Activated T-helper 1 cell treated with anti-CD3 and anti-CD28 coated beads, Interleukin-12 subunit alpha, Interleukin-12 subunit beta, Interleukin-2, Interleukin-4 antibody, amounts not matched to agents 30 ng/mL and 10 ng/mL and 1 ng/mL, durations not matched to agents 14 hours and 24 hours and 36 hours (primary cell): ENCODE measurements at regions not wholly inside any gene's neighbourhood (a gene's known extent, or its start where the extent isn't known, plus 50 kb on each side); places are given as distances from the start of the nearest gene placed in this dataset.
"Not testable (repeated sequence)": the region's sequence is repeated elsewhere in the genome, so short reads cannot be mapped to it uniquely, and the experiment has no call there.

Experiments
- DNase-seq: peaks from one replicate; pipeline ENCODE4 v3.0.0; 2021; ENCODE audit warnings: low spot score
- H3K27ac Mint-ChIP-seq: one replicate; pipeline ENCODE4 v1.8.0; 2021; ENCODE audit warnings: mild to moderate bottlenecking, mixed read lengths
- H3K27me3 Mint-ChIP-seq: one replicate; pipeline ENCODE4 v1.8.0; 2022; ENCODE audit warnings: mild to moderate bottlenecking, moderate library complexity, mixed read lengths; ENCODE audit not compliant: insufficient read depth
- H3K36me3 Mint-ChIP-seq: one replicate; pipeline ENCODE4 v1.8.0; 2021; ENCODE audit warnings: low read depth, mixed read lengths
- H3K4me1 Mint-ChIP-seq: one replicate; pipeline ENCODE4 v1.8.0; 2021; ENCODE audit warnings: low read depth, mixed read lengths
- H3K4me3 Mint-ChIP-seq: one replicate; pipeline ENCODE4 v1.8.0; 2021; ENCODE audit warnings: mild to moderate bottlenecking, moderate library complexity, mixed read lengths
- H3K9me3 Mint-ChIP-seq: one replicate; pipeline ENCODE4 v1.8.0; 2021; ENCODE audit warnings: mixed read lengths
- intact Hi-C: fragments of 100-400 bp; cut with micrococcal nuclease; formaldehyde crosslinking; loops from one replicate; pipeline ENCODE4 v1.15.1; 2024

DNA sequence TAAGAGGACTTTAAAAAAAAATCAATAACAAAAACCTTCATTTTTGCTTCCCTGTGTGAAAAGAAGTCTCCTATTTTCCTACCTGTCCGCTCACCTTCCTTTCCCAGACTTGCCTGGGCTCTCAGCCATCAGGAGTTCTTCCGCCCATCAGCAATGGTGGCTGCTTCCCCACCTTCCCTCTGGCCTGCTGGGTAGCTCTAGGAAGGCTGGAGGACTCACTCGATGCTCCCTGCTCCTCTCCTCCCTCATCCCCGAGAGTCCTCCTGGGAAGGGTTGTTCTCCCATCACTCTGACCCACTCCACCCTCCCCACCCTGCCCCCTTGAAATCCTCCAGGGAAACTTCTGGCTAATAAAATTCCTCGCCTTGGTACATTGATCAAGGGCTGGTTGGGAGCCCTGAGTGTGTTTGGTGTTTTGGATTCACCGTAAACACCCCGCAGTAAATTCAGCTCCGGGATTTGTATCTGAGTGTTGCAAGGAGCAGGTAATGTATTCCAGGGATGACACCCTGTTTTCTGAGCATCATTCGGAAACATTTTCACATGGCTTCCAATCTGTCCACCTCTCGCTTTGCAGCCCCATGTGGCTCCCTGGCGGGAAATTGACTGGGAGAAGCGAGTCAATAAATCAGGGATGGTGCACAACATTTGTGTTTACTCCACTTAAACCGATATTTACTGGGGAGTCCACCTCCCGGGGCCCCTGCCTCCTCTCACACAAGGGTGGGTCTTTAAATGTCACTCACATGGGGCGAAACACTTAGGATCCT is 126.4 kb upstream of the SDK1 start:
- Mint-ChIP-seq H3K27me3 (peaks cover 11% of the 10 kb centered on the region), H3K27ac (no peak overlapping the region), H3K9me3 (peaks cover 15% of the 10 kb centered on the region), H3K36me3 (no peaks in the 10 kb centered on the region), H3K4me1 (no peaks in the 10 kb centered on the region), H3K4me3 (no peak overlapping the region)
- intact Hi-C loops: no loop called here
- DNase-seq: no peak

DNA sequence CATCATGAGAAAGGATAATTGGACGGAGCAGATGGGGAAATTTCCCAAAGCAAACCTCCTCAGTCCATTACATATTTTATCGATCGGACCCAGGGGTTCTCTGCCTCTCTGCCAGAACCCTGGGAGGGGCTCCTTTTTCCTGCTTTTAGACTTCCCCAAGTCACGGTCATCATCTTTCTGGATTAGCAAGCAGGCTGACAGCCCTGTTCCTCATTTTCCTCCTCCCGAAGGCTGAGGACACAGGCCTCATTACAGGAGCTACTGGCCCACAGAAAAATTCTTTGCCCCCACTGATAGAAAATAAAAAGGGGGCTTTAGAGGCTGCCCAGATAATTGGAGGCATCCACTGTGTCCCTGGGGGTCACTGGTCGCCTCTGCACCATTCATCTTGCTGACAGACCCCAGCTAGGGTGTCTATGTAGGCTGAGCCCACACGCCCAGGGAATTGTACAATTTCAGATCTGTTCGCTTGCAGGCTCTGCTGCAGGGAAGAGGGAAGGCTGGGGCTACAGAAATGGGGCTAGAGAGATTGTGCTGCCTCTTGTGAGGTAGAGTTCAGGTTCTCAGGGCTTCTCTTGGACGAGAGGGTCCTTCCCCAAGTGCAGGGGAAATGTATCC is 125.7 kb upstream of the SDK1 start:
- no peak for DNase-seq
- peaks cover 15% of the 10 kb centered on the region for H3K9me3 Mint-ChIP-seq
- H3K4me3 Mint-ChIP-seq: no peak overlapping the region
- no peaks in the 10 kb centered on the region for H3K36me3 Mint-ChIP-seq
- H3K27me3 Mint-ChIP-seq: peaks cover 11% of the 10 kb centered on the region
- no peak overlapping the region for H3K27ac Mint-ChIP-seq
- no peaks in the 10 kb centered on the region for H3K4me1 Mint-ChIP-seq
- intact Hi-C loops: no loop called here

DNA sequence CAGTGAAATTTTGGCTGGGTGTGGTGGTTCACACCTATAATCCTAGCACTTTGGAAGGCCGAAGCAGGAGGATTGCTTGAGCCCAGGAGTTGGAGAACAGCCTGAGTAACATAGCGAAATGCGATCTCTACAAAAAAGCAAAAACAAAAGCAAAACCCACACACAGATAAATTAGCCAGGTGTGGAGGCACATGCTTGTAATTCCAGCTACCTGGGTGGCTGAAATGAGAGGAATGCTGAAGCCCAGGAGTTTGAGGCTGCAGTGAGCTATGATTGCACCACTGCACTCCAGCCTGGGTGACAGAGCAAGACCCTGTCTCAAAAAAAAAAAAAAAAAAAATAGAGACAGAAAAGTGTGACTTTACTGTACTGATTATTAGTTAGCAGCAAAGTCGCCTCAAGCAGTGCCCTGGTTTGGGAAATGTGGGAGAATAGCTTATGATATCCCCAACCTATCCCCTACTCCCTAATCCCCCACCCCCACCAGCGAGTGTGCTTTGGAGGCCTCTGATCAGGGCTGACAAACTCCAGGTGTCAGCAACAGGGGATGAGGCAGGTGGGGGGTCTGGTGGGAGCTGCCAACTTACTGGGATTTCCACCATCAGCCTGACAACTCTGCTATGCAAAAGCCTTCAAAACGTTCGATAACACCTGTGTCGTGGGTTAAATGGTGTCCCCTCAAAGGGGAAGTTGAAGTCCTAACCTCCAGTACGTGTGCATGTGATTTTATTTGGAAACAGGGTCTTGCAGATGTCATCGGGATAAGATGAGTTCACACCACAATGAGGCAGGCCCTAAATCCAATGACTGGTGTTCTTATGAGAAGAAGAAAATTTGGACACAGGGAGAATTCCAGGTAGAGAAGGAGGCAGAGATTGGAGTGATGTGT is 124.7 kb upstream of the SDK1 start:
- Mint-ChIP-seq H3K4me3 (no peak overlapping the region), H3K27me3 (peaks cover 11% of the 10 kb centered on the region), H3K9me3 (peaks cover 15% of the 10 kb centered on the region), H3K27ac (no peak overlapping the region), H3K36me3 (no peaks in the 10 kb centered on the region), H3K4me1 (no peaks in the 10 kb centered on the region)
- intact Hi-C loops: no loop called here
- DNase-seq: no peak

DNA sequence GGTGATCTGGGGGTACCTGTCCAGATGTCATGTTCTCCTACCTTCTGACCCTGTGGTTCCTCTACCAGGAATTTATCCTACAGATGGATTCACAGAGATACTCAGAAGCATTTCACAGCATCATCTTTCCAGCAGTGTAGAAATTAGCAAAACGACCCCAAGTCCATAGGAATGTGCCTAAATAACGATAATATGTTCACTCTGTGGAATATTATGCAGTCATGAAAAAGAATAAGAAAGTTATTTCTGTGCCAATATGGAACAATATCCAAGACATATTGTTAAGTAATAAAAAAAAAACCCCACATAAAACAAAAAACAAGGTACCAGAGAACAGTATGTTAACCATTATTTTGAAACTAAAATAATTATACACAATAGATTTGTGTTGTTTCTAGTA is 123.8 kb upstream of the SDK1 start:
- no peak for DNase-seq
- Mint-ChIP-seq H3K4me1 (no peaks in the 10 kb centered on the region), H3K4me3 (no peak overlapping the region), H3K36me3 (no peaks in the 10 kb centered on the region), H3K27ac (no peak overlapping the region), H3K27me3 (peaks cover 11% of the 10 kb centered on the region), H3K9me3 (peaks cover 9% of the 10 kb centered on the region)
- intact Hi-C loops: no loop called here

DNA sequence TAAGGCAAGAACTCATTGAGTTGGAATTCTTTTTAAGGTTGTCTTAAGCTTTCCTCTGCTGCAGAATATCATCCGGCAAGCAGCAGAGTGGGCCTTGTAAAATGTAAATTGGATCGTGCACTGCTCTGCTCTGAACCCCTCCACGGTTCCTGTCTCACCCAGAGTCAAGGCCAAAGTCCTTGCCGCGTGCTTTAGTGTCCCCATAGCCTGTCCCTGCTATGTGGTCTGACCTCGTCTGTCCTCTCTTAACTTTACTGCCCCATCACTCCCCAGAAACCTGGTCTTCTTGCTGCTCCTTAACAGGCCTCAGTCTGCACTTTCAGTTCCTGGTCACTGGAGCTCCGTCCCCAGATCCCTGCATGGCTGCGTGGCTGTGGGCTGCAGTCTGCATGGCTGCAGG is 121.6 kb upstream of the SDK1 start:
- H3K4me3 Mint-ChIP-seq: no peak overlapping the region
- intact Hi-C loops: no loop called here
- peaks cover 5% of the 10 kb centered on the region for H3K27me3 Mint-ChIP-seq

DNA sequence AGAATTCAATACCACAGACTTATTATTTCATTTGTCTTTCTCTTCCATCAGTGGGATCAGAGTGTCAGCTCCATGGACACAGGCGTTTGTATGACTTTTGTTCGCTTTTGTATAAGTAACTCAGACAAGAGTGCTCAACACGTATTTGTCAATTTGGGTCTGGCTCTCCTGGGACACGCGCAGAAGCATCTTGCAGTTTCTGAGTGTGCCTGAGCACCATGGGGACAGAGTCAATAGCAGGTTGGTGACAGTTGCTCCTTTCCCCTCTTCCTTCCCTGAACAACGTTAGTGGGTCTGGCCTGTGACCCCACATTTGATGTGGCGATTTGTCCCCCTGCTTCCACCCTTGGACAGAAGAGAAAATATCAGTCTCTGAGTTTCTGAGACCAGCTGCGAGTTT is 120.4 kb upstream of the SDK1 start:
- Mint-ChIP-seq H3K27ac (no peak overlapping the region), H3K36me3 (no peaks in the 10 kb centered on the region), H3K9me3 (peaks cover 8% of the 10 kb centered on the region), H3K27me3 (peaks cover 5% of the 10 kb centered on the region), H3K4me1 (no peaks in the 10 kb centered on the region), H3K4me3 (no peak overlapping the region)
- intact Hi-C loops: no loop called here
- no peak for DNase-seq

More for the DNA sequence above, 121.6 kb upstream of the SDK1 start:
- H3K9me3 Mint-ChIP-seq: peaks cover 8% of the 10 kb centered on the region
- H3K27ac Mint-ChIP-seq: no peak overlapping the region
- no peaks in the 10 kb centered on the region for H3K4me1 Mint-ChIP-seq
- no peaks in the 10 kb centered on the region for H3K36me3 Mint-ChIP-seq
- DNase-seq: no peak

DNA sequence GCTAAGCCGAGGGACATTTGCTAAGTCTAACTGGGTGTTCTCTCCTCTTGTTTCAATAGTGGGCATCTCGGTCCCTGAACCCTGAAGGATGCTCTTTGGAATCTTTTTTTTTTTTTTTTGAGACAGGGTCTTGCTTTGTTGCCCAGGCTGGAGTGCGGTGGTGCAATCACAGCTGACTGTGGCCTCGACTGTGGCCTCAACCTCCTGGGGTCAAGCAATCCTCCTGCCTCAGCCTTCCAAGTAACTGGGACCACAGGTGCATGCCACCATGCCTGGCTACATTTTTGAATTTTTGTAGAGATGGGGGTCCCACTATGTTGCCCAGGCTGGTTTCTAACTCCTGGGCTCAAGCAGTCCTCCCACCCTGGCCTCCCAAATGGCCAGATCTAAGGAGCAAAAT is 119.0 kb upstream of the SDK1 start:
- DNase-seq, intact Hi-C loops, H3K27ac Mint-ChIP-seq, H3K36me3 Mint-ChIP-seq, H3K9me3 Mint-ChIP-seq, H3K27me3 Mint-ChIP-seq, H3K4me1 Mint-ChIP-seq, H3K4me3 Mint-ChIP-seq: not testable (repeated sequence)

DNA sequence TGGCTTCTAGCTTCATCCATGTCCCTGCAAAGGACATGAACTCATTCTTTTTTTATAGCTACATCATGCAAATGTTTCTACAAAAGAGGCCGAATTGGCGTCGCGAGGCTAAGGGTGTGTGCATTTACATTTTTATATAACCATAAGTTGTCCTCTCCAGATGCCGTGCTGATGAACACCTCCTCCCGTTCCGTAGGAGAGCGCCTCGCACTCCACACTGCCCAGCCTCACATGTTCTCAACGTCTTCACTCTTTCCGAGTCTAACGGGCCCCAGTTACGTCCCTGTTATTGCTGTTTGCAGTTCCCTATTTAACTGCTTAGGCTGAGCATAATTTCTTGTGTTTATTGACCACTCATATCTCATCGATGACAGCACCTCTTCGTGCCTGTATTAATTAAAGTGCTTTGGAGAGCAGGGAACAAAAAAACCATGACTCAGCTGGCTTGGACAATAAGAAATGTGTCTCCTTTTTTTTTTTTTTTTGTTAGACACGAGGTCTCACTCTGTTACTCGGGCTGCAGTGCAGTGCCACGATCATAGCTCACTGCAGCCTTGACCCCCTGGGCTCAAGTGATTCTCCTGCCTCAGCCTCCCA is 113.5 kb upstream of the SDK1 start:
- no peak for DNase-seq
- no peaks in the 10 kb centered on the region for H3K4me1 Mint-ChIP-seq
- no peaks in the 10 kb centered on the region for H3K36me3 Mint-ChIP-seq
- no peaks in the 10 kb centered on the region for H3K9me3 Mint-ChIP-seq
- H3K27me3 Mint-ChIP-seq: peaks cover 4% of the 10 kb centered on the region
- intact Hi-C loops: no loop called here
- H3K27ac Mint-ChIP-seq: no peak overlapping the region
- H3K4me3 Mint-ChIP-seq: no peak overlapping the region

DNA sequence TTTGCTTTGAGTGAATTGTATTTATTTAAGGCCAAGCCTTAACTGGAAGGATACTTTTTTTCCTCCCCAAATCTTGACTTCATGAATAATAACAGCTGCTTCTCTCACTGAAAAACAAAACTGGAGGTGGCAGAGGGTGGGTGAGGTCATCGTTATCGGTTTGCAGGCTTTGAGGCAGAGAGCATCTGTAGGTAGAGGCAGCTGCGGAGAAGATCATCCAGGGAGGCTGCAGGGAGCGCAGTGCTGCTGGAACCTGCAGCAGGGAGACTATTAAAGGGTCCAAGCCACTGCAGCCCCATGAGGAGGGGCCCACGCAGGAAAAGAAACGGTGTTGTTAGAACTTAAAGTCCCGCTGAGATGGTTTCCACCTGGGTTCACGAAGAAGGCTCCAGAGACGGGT is 112.1 kb upstream of the SDK1 start:
- Mint-ChIP-seq H3K36me3 (no peaks in the 10 kb centered on the region), H3K4me1 (no peaks in the 10 kb centered on the region), H3K27me3 (peaks cover 4% of the 10 kb centered on the region), H3K4me3 (no peak overlapping the region), H3K27ac (no peak overlapping the region), H3K9me3 (no peaks in the 10 kb centered on the region)
- no peak for DNase-seq
- intact Hi-C loops: no loop called here

DNA sequence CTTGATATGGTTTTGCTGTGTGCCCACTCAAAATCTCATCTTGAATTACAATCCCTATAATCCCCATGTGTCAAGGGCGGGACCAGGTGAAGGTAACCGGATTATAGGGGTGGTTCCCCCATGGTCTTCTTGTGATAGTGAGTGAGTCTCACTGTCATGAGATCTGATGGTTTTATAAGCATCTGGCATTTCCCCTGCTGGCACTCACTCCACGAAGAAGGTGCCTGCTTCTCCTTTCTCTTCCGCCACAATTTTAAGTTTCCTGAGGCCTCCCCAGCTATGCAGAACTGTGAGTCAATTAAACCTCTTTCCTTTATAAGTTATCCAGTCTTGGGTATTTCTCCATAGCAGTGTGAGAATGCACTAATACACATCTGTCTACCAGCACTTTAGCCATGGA is 109.5 kb upstream of the SDK1 start:
- Mint-ChIP-seq H3K4me3 (no peak overlapping the region), H3K4me1 (no peaks in the 10 kb centered on the region), H3K9me3 (no peaks in the 10 kb centered on the region), H3K36me3 (no peaks in the 10 kb centered on the region), H3K27me3 (peaks cover 4% of the 10 kb centered on the region), H3K27ac (no peak overlapping the region)
- intact Hi-C loops: no loop called here
- DNase-seq: no peak

DNA sequence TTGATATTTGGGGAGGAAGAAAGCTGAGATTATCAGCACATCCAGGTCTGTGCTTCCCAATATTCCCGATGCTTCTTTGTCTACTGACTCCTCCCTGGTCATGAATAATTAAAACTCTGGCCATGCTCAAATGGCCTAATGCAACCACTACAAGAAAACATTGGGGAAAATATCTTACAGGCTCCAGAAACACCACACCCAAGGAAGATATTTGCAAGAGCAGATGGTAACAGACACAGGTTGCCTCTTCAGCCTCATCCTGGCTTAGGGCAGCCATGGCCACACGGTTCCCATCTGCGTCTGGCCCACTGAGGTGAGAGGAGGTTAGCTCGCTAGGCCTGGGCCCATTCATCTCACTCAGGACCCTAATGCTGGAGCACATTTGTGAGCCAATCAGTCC is 108.4 kb upstream of the SDK1 start:
- peaks cover 12% of the 10 kb centered on the region for H3K27me3 Mint-ChIP-seq
- no peaks in the 10 kb centered on the region for H3K9me3 Mint-ChIP-seq
- H3K36me3 Mint-ChIP-seq: no peaks in the 10 kb centered on the region
- intact Hi-C loops: no loop called here
- no peak overlapping the region for H3K4me3 Mint-ChIP-seq
- no peaks in the 10 kb centered on the region for H3K4me1 Mint-ChIP-seq
- DNase-seq: no peak
- H3K27ac Mint-ChIP-seq: no peak overlapping the region

DNA sequence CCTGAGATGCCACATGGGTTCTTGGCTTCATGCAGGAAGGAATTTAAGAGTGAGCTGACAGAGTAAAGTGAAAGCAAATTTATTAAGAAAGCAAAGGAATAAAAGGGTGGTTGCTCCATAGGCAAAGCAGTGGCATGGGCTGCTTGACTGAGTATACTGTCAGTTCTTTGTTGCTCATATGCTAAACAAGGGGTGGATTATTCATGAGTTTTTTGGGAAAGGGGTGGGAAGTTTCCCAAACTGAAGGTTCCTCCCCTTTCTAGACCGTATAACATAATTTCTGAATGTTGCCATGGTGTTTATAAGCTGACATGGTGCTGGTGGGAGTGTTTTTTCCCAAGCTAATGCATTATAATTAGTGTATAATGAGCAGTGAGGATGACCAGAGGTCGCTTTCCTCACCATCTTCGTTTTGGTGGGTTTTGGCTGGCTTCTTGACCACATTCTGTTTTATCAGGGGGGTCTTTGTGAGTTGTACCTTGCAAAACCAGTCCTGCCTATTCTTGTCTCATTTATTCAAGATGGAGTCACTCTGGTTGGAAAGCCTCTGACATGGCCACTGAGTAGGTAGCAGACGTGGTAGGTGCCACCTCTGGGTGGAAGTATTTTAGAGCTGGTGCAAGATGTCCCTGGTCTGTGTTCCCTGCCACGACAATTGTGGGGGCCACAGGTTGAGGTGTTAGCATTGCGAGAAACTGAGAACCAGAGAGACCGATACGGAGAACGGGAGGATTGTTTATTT is 107.5 kb upstream of the SDK1 start:
- DNase-seq: no peak
- H3K27ac Mint-ChIP-seq: no peak overlapping the region
- intact Hi-C loops: no loop called here
- H3K4me1 Mint-ChIP-seq: no peaks in the 10 kb centered on the region
- H3K9me3 Mint-ChIP-seq: no peaks in the 10 kb centered on the region
- H3K27me3 Mint-ChIP-seq: peaks cover 12% of the 10 kb centered on the region
- H3K36me3 Mint-ChIP-seq: no peaks in the 10 kb centered on the region
- no peak overlapping the region for H3K4me3 Mint-ChIP-seq
